ENCODE measurements at regions not wholly inside any gene's neighbourhood (a gene's known extent, or its start where the extent isn't known, plus 50 kb on each side); places are given as distances from the start of the nearest gene placed in this dataset.

GRCh38 chr14:56944397-56944796 is 134.1 kb upstream of the OTX2 start:
- TF ChIP-seq POLR2AphosphoS5 (IDR thresholded peaks at IDR 0.05; ENCODE audit: low read depth, low read length), result no peak
- no peak for TF ChIP-seq TAF1 (IDR thresholded peaks at IDR 0.05; ENCODE audit: borderline replicate concordance, low read depth, low read length)

Measured in GM12892 (cell line).